ENCODE measurements at regions not wholly inside any gene's neighbourhood (a gene's known extent, or its start where the extent isn't known, plus 50 kb on each side); places are given as distances from the start of the nearest gene placed in this dataset.
A peak's percentile ranks its signal among the peaks of the same experiment; 100 is the strongest.

DNA sequence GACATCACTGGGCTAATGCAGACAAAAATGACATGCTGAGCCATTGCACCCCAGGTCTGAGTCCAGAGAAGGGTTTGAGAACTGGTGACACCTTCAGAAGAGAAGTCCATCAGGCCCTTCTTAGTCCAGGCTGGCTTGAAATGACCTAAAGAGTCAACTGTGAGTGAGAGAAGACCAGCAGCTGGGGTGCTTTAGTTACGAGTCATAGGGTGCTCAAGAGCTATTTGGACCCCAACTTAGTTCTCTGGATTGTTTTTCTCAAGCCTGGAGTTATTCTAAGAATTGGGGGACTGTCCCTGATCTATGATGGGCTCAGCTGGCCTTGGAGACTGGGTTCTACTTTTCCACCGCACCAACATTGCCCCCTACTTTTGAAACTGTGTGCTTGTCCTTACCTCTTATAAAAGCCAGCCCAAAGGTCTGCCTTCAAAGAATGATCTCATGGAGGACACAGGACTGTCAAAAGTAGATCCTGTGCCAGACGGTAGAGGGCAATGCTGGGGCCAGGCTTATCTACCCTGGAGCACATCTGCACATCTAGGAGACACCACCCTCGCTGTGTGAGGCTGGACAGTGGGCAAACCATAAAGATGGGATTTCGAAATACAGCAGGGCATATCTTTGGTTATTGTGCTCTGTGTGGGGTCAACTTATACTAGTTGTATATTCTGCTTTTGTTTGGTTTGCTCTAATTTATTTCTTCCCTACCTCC lies 333.0 kb upstream of the SLC14A2 start:
- POLR2A ChIA-PET: no interaction called here
- ATAC-seq (no peak), DNase-seq (ENCODE audit: low read depth, low spot score) (no peak)
- no TSS peak for BruUV-seq (replicated peaks)
- H3K36me3 ChIP-seq (ENCODE audit: control insufficient read depth in 1 of 2, insufficient read depth in 2 of 2, low read length in 2 of 2): no peaks in the 10 kb centered on the region
- H3K27ac ChIP-seq (ENCODE audit: low read depth, low read length): no peak overlapping the region
- no peaks in the 10 kb centered on the region for H3K27me3 ChIP-seq (ENCODE audit: insufficient read depth, low read length)
- CTCF ChIA-PET: no interaction called here
- H3K4me2 ChIP-seq (ENCODE audit: low read length): no peak overlapping the region
- no peaks in the 10 kb centered on the region for H3K9me2 ChIP-seq (ENCODE audit: insufficient read depth)
- H3K79me2 ChIP-seq (ENCODE audit: insufficient read depth, low read length): no peaks in the 10 kb centered on the region
- no peaks in the 10 kb centered on the region for H4K20me1 ChIP-seq (ENCODE audit: insufficient read depth)
- RAD21 ChIA-PET (ENCODE audit: low non-redundant PET in 1 of 2, low total read pairs in 2 of 2, uncharacterized antibody in 2 of 2, unreplicated experiment in 2 of 2): no interaction called here
- H3K4me3 ChIP-seq (replicated peaks in 1 of 2; ENCODE audit: low read depth in 1 of 2, low read length in 2 of 2): no peak overlapping the region
- intact Hi-C loops (cut with micrococcal nuclease): no loop called here
- H3K4me1 ChIP-seq (ENCODE audit: control insufficient read depth in 1 of 2, insufficient read depth in 2 of 2, low read length in 2 of 2): no peaks in the 10 kb centered on the region
- no peaks in the 10 kb centered on the region; a peak in 1 of 4 replicates for H3K9me3 ChIP-seq (ENCODE audit: control insufficient read depth in 1 of 2, insufficient read depth in 1 of 2, low read depth in 1 of 2, low read length in 2 of 2)
- H3K9ac ChIP-seq (ENCODE audit: low read length): no peak overlapping the region
- TF ChIP-seq, protein P1, sequence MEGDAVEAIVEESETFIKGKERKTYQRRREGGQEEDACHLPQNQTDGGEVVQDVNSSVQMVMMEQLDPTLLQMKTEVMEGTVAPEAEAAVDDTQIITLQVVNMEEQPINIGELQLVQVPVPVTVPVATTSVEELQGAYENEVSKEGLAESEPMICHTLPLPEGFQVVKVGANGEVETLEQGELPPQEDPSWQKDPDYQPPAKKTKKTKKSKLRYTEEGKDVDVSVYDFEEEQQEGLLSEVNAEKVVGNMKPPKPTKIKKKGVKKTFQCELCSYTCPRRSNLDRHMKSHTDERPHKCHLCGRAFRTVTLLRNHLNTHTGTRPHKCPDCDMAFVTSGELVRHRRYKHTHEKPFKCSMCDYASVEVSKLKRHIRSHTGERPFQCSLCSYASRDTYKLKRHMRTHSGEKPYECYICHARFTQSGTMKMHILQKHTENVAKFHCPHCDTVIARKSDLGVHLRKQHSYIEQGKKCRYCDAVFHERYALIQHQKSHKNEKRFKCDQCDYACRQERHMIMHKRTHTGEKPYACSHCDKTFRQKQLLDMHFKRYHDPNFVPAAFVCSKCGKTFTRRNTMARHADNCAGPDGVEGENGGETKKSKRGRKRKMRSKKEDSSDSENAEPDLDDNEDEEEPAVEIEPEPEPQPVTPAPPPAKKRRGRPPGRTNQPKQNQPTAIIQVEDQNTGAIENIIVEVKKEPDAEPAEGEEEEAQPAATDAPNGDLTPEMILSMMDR (IDR thresholded peaks at IDR 0.05 in 2 of 3, conservative IDR thresholded peaks at IDR 0.05 in 1 of 3; ENCODE audit: borderline replicate concordance in 1 of 3, insufficient read depth in 1 of 3, low read depth in 2 of 3, low read length in 2 of 3): 0 out of 6 replicates have a peak, but pooled peaks of 1 of the 3 experiments have one; percentile 12
- TF ChIP-seq SRF (IDR thresholded peaks at IDR 0.05; ENCODE audit: low read depth): no peak
- no peak overlapping the region for H2AFZ ChIP-seq (ENCODE audit: low read depth, low read length, poor library complexity, severe bottlenecking)

DNA sequence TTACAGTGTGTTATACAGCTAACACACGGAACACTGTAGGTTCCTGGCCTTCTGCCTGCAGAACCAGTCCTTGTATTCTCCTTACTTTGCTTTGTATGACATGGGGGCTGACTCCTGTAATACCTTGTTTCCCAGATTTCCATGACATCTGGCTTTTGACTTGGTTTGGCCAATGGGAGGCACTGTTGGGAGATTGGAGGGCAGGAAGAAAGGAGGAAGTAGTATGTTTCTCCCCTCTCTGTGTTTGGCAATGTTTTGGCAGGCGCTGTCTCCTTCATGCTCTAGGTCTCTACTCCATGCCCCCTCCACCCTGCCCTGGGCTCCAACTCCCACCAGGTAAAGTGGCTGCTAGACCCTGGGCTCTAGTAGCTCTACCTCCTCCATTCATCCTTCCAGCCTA lies 331.1 kb upstream of the SLC14A2 start:
- Histone ChIP-seq H3K9ac (ENCODE audit: low read length) (no peak overlapping the region), H3K9me3 (ENCODE audit: control insufficient read depth in 1 of 2, insufficient read depth in 1 of 2, low read depth in 1 of 2, low read length in 2 of 2) (no peaks in the 10 kb centered on the region; a peak in 1 of 4 replicates), H2AFZ (ENCODE audit: low read depth, low read length, poor library complexity, severe bottlenecking) (no peak overlapping the region), H3K9me2 (ENCODE audit: insufficient read depth) (no peaks in the 10 kb centered on the region), H4K20me1 (ENCODE audit: insufficient read depth) (no peaks in the 10 kb centered on the region), H3K36me3 (ENCODE audit: control insufficient read depth in 1 of 2, insufficient read depth in 2 of 2, low read length in 2 of 2) (no peaks in the 10 kb centered on the region), H3K4me1 (ENCODE audit: control insufficient read depth in 1 of 2, insufficient read depth in 2 of 2, low read length in 2 of 2) (no peaks in the 10 kb centered on the region), H3K4me3 (replicated peaks in 1 of 2; ENCODE audit: low read depth in 1 of 2, low read length in 2 of 2) (no peak overlapping the region), H3K27me3 (ENCODE audit: insufficient read depth, low read length) (no peaks in the 10 kb centered on the region), H3K27ac (ENCODE audit: low read depth, low read length) (no peak overlapping the region), H3K4me2 (ENCODE audit: low read length) (no peak overlapping the region), H3K79me2 (ENCODE audit: insufficient read depth, low read length) (no peaks in the 10 kb centered on the region)
- TF ChIP-seq RAD21 (IDR thresholded peaks at IDR 0.05; ENCODE audit: low read depth) (no peak), ELF1 (IDR thresholded peaks at IDR 0.05; ENCODE audit: borderline replicate concordance, low read depth) (no peak), SRF (IDR thresholded peaks at IDR 0.05; ENCODE audit: low read depth) (no peak), ZFX (IDR thresholded peaks at IDR 0.05) (no peak), SP1 (IDR thresholded peaks at IDR 0.05; ENCODE audit: low read depth) (no peak), JUND (IDR thresholded peaks at IDR 0.05) (no peak), CEBPB (IDR thresholded peaks at IDR 0.05; ENCODE audit: low read depth) (no peak), POLR2A (IDR thresholded peaks at IDR 0.05; ENCODE audit: borderline replicate concordance, extremely low read depth, insufficient read depth, insufficient read length) (no peak), FOSL1 (IDR thresholded peaks at IDR 0.05; ENCODE audit: low read depth) (no peak), EZH2phosphoT487 (IDR thresholded peaks at IDR 0.05; ENCODE audit: borderline replicate concordance) (no peak), EZH2 (IDR thresholded peaks at IDR 0.05) (no peak), SIN3A (IDR thresholded peaks at IDR 0.05; ENCODE audit: low read depth) (no peak), POLR2AphosphoS5 (IDR thresholded peaks at IDR 0.05; ENCODE audit: low read depth, low read length) (no peak)
- TF ChIP-seq, protein P2, sequence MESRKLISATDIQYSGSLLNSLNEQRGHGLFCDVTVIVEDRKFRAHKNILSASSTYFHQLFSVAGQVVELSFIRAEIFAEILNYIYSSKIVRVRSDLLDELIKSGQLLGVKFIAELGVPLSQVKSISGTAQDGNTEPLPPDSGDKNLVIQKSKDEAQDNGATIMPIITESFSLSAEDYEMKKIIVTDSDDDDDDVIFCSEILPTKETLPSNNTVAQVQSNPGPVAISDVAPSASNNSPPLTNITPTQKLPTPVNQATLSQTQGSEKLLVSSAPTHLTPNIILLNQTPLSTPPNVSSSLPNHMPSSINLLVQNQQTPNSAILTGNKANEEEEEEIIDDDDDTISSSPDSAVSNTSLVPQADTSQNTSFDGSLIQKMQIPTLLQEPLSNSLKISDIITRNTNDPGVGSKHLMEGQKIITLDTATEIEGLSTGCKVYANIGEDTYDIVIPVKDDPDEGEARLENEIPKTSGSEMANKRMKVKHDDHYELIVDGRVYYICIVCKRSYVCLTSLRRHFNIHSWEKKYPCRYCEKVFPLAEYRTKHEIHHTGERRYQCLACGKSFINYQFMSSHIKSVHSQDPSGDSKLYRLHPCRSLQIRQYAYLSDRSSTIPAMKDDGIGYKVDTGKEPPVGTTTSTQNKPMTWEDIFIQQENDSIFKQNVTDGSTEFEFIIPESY (IDR thresholded peaks at IDR 0.05; ENCODE audit: extremely low read depth, insufficient replicate concordance, low read length): no peak
- TF ChIP-seq, protein P3, sequence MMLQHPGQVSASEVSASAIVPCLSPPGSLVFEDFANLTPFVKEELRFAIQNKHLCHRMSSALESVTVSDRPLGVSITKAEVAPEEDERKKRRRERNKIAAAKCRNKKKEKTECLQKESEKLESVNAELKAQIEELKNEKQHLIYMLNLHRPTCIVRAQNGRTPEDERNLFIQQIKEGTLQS (IDR thresholded peaks at IDR 0.05): no peak
- RAD21 ChIA-PET (ENCODE audit: low non-redundant PET in 1 of 2, low total read pairs in 2 of 2, uncharacterized antibody in 2 of 2, unreplicated experiment in 2 of 2): no interaction called here
- BruUV-seq (replicated peaks): no TSS peak
- intact Hi-C loops (cut with micrococcal nuclease): no loop called here
- ATAC-seq (no peak), DNase-seq (ENCODE audit: low read depth, low spot score) (no peak)
- CTCF ChIA-PET: no interaction called here
- POLR2A ChIA-PET: no interaction called here
